ENCODE measurements at regions not wholly inside any gene's neighbourhood (a gene's known extent, or its start where the extent isn't known, plus 50 kb on each side); places are given as distances from the start of the nearest gene placed in this dataset.

DNA sequence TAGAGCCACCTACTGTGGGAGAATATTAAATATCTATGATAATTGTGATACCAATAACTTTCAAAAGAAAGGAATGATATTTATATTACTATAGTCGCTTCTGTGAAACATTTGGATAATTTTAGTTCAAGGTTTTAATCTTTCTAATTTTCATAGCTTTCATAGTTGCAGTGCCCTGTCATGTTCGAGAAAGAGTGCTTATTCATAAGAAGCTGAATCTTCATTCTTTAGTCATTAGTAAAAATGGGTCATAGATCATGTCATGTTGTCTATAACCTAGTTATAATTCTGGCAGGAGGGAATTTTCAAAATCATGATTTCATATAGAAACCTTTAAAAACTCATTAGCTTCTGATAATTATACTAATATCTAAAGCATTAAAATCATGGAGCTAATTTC lies 685.6 kb downstream of the CETN3 start:
- TF ChIP-seq, protein P1, sequence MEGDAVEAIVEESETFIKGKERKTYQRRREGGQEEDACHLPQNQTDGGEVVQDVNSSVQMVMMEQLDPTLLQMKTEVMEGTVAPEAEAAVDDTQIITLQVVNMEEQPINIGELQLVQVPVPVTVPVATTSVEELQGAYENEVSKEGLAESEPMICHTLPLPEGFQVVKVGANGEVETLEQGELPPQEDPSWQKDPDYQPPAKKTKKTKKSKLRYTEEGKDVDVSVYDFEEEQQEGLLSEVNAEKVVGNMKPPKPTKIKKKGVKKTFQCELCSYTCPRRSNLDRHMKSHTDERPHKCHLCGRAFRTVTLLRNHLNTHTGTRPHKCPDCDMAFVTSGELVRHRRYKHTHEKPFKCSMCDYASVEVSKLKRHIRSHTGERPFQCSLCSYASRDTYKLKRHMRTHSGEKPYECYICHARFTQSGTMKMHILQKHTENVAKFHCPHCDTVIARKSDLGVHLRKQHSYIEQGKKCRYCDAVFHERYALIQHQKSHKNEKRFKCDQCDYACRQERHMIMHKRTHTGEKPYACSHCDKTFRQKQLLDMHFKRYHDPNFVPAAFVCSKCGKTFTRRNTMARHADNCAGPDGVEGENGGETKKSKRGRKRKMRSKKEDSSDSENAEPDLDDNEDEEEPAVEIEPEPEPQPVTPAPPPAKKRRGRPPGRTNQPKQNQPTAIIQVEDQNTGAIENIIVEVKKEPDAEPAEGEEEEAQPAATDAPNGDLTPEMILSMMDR (IDR thresholded peaks at IDR 0.05; ENCODE audit: extremely low read depth in 1 of 2, insufficient read depth in 1 of 2, low read depth in 1 of 2, low read length in 2 of 2) = no peak
- no peak for TF ChIP-seq POLR2AphosphoS5 (IDR thresholded peaks at IDR 0.05; ENCODE audit: insufficient read depth, low read depth, low read length)
- TF ChIP-seq POLR2A (IDR thresholded peaks at IDR 0.05; ENCODE audit: low read depth, low read length) = no peak
- TF ChIP-seq JUN (IDR thresholded peaks at IDR 0.05; ENCODE audit: borderline replicate concordance, insufficient read depth, insufficient read length, low read depth) = no peak
- no peak for TF ChIP-seq MYC (IDR thresholded peaks at IDR 0.05; ENCODE audit: low read depth, low read length)

All from endothelial cell of umbilical vein (primary cell).